ENCODE measurements at regions not wholly inside any gene's neighbourhood (a gene's known extent, or its start where the extent isn't known, plus 50 kb on each side); places are given as distances from the start of the nearest gene placed in this dataset.

GRCh38 chr2:8196316-8196715, 485.5 kb upstream of the ID2 start:
- no peak for DNase-seq
- Histone ChIP-seq H3K36me3 (no peaks in the 10 kb centered on the region), H3K9me3 (no peaks in the 10 kb centered on the region), H3K27me3 (no peaks in the 10 kb centered on the region), H3K27ac (no peak overlapping the region), H3K4me1 (peaks cover 0 to 4% (median 0%) of the 10 kb centered on the region in 3 donors), H3K4me3 (no peak overlapping the region)
- 85 to 96% methylated on average over 3 of the region's 3 CpGs for WGBS, 2 donors
- intact Hi-C loops (cut with DNase I), result no loop called here
- TF ChIP-seq POLR2A (IDR thresholded peaks at IDR 0.05) (no peak), CTCF (IDR thresholded peaks at IDR 0.05) (no peak)

DNA sequence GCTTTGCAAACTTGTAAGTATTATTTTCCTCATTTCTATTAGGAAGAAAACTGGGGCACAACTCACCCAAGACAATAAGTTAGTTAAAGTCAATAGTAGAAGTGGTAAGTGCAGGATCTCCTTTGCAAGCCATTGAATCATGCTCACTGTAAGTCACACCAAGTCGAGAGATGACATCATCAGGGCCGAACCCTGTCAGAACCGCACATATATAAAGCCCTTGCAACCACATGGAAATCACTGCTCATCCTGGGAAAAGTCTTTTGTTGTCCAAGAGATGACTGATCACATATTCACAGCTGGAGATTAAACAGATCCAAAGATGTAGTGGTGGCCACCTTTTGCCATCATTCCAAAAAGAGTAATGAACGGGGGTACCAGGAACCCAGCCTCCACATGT, 484.8 kb upstream of the ID2 start:
- 74 to 85% methylated on average over 4 of the region's 4 CpGs for WGBS, 2 donors
- no peak for DNase-seq
- Histone ChIP-seq H3K36me3 (no peaks in the 10 kb centered on the region), H3K9me3 (no peaks in the 10 kb centered on the region), H3K27me3 (no peaks in the 10 kb centered on the region), H3K4me3 (no peak overlapping the region), H3K4me1 (peaks cover 0 to 4% (median 0%) of the 10 kb centered on the region in 3 donors), H3K27ac (no peak overlapping the region)
- intact Hi-C loops (cut with DNase I), result no loop called here
- TF ChIP-seq CTCF (IDR thresholded peaks at IDR 0.05) (no peak), POLR2A (IDR thresholded peaks at IDR 0.05) (no peak)

DNA sequence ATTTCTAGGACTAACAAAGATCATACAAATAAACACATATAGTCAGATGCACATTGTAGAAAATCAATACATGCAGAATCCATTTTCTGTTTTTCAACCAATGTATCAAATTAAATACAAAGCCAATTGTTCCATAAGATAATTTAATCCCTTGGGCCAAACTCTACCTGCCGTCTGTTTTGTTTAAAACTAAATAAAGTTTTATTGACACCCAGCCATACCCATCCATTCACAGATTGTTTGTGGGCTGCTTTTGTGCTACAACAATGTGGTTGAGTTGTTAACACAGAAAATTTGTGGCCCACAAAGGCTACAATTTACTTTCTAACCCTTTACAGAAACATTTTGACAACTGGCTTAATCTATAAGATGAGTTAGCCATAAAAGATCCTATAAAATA, 484.0 kb upstream of the ID2 start:
- WGBS, 2 donors, result 85% methylated on average over 1 of the region's 1 CpG
- H3K36me3 ChIP-seq, result no peaks in the 10 kb centered on the region
- H3K27me3 ChIP-seq, result no peaks in the 10 kb centered on the region
- intact Hi-C loops (cut with DNase I), result no loop called here
- no peaks in the 10 kb centered on the region for H3K9me3 ChIP-seq
- H3K27ac ChIP-seq, result no peak overlapping the region
- no peak for DNase-seq
- H3K4me3 ChIP-seq, result no peak overlapping the region
- no peak for TF ChIP-seq POLR2A (IDR thresholded peaks at IDR 0.05)
- TF ChIP-seq CTCF (IDR thresholded peaks at IDR 0.05), result no peak
- H3K4me1 ChIP-seq, result peaks cover 0 to 4% (median 0%) of the 10 kb centered on the region in 3 donors

GRCh38 chr2:8198766-8199382, 483.0 kb upstream of the ID2 start:
- Histone ChIP-seq H3K9me3 (no peaks in the 10 kb centered on the region), H3K27ac (no peak overlapping the region), H3K4me1 (no peaks in the 10 kb centered on the region), H3K27me3 (no peaks in the 10 kb centered on the region), H3K4me3 (no peak overlapping the region), H3K36me3 (no peaks in the 10 kb centered on the region)
- no peak for DNase-seq
- intact Hi-C loops (cut with DNase I), result no loop called here
- TF ChIP-seq CTCF (IDR thresholded peaks at IDR 0.05) (no peak), POLR2A (IDR thresholded peaks at IDR 0.05) (no peak)
- 47 to 71% methylated on average over 1 of the region's 1 CpG for WGBS, 2 donors

- 42 to 47% methylated on average over 7 of the region's 7 CpGs for WGBS, 2 donors
- intact Hi-C loops (cut with DNase I), result no loop called here
- Histone ChIP-seq H3K4me1 (no peaks in the 10 kb centered on the region), H3K4me3 (no peak overlapping the region), H3K27me3 (no peaks in the 10 kb centered on the region), H3K36me3 (no peaks in the 10 kb centered on the region), H3K27ac (no peak overlapping the region), H3K9me3 (no peaks in the 10 kb centered on the region)
- DNase-seq, result no peak
- no peak for TF ChIP-seq CTCF (IDR thresholded peaks at IDR 0.05)
- no peak for TF ChIP-seq POLR2A (IDR thresholded peaks at IDR 0.05)
Measured at GRCh38 chr2:8202132-8202531, 479.7 kb upstream of the ID2 start.
